SK-N-DZ (cell line): ENCODE measurements at regions not wholly inside any gene's neighbourhood (a gene's known extent, or its start where the extent isn't known, plus 50 kb on each side); places are given as distances from the start of the nearest gene placed in this dataset.

Experiments used
- DNase-seq: peaks from one replicate; pipeline ENCODE4 v3.0.0-alpha.2; 2015; ENCODE audit warnings: low spot score

- no peak for DNase-seq
Observed at GRCh38 chr11:39145346-39145745, 2314.1 kb downstream of the LRRC4C start.

- no peak for DNase-seq
Observed at GRCh38 chr11:39144351-39145130, 2314.9 kb downstream of the LRRC4C start.

- DNase-seq, result no peak
Observed at GRCh38 chr11:39139581-39139980, 2319.9 kb downstream of the LRRC4C start.

- no peak for DNase-seq
Observed at GRCh38 chr11:39120890-39121289, 2338.6 kb downstream of the LRRC4C start.

DNA sequence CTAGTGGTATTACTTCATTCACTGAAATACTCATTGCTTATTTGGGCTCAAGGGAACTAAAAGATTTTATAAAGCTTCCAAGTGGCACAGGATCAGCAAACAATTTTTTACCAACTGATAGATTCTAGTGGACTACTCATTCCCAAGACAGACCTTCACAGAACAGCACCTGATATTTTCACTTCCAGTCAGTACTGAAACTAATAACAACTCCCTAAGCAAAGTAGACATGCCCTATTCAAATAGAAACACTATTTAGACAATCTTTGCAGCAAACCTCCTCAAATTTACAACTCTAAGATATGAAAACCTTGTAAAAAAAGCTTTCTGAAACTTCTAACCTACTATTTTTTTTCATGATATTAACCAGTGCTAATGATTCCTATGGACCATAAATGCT, 2345.8 kb downstream of the LRRC4C start:
- DNase-seq, result no peak

GRCh38 chr11:39102236-39102635, 2357.2 kb downstream of the LRRC4C start:
- DNase-seq, result no peak

DNA sequence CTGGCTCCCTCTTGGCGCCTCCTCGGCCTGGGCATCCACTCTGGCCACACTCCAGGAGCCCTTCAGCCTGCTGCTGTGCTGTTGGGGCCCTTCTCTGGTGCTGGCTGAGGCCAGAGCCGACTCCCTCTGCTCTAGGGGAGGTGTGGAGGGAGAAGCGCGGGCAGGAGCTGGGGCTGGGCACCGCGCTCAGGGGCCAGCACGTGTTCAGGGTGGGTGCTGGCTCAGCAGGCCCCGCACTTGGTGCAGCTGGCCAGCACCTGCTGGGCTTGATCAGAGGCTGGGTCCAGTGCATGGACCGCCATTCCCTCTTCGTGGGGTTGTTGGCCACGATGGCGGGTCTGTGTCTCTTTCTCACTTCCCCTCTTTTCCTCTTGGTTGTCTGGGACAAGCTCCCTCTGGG, 2381.0 kb downstream of the LRRC4C start:
- no peak for DNase-seq

- no peak for DNase-seq
Observed at GRCh38 chr11:39037611-39038010, 2421.8 kb downstream of the LRRC4C start.

- DNase-seq, result no peak
Observed at GRCh38 chr11:39036021-39036420, 2423.4 kb downstream of the LRRC4C start.

- no peak for DNase-seq
Observed at GRCh38 chr11:39021539-39021938, 2423.5 kb upstream of the RAG2 start.

GRCh38 chr11:39011797-39012196, 2413.8 kb upstream of the RAG2 start:
- no peak for DNase-seq

DNA sequence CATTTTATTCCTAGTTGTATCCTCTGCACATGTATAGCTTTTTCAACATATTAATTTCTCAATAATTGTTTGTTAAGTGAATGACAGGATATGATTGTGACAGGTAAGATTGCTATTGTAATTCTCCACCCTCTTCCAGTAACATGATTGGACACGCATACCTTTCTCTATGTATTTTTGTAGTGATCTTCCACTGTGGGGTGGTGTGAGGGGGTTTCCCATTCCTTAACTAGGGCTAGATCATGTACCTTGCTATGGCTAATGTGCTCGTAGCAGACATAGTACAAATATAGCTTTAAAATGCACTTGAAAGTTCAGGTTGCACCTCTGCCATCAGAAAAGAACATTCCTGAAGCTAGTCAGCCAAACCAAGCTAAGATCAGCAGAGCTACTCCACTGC, 2392.8 kb upstream of the RAG2 start:
- DNase-seq, result no peak

DNA sequence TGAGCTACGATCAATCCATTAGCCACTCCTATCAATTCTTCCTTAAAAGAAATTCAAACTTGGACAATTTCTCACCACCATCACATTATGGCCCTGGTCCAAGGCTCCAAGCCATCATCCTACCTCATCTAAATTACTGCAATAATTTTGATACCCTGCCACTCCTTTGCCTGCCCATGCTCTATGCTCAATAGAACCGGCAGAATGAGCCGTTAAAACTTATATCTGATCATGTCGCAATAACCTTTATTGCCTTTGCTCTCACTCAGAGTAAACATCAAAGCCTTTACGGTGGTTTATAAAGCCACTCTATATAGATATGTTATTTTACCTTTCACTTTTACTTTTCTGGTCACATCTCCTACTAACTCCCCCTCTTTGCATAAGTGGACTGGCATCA, 2392.1 kb upstream of the RAG2 start:
- DNase-seq, result no peak

DNA sequence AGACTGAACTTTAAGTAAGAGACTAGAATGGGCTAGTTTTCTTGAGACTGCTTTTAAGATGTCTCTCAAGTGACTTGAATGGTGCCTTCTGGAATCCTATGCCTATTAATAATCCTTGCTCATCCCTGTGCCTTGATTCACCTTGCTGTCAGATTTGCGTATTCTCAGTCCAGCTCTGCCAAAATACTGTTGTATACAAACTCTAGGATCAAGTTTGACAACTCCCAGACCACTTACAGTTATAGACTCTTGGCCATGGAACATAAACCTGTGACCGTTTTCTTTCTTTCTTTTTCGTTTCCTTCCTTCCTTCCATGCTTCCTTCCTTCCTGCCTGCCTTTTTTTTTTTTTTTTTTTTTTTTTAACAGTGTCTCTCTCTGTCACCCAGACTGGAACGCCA, 2390.9 kb upstream of the RAG2 start:
- DNase-seq, result no peak

DNA sequence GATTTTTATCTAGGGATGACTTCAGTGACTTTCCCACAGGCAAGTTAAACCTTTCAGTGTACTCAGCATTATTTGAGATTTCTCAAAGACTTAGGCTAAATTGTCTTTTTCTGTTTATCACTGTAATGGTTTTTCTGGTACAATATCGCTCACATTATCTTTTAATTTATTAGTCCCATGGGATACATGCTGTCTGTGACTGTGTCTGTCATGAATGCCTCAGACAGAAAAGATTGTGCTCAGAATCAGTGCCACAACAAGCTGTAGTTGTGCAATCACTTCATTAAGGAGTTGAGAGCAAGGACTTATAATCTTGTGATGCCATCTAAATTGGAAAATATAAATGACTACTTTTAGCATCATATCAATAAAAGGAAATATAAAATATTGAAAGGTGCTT, 2374.2 kb upstream of the RAG2 start:
- no peak for DNase-seq

GRCh38 chr11:38971141-38971540, 2373.1 kb upstream of the RAG2 start:
- DNase-seq, result no peak

DNA sequence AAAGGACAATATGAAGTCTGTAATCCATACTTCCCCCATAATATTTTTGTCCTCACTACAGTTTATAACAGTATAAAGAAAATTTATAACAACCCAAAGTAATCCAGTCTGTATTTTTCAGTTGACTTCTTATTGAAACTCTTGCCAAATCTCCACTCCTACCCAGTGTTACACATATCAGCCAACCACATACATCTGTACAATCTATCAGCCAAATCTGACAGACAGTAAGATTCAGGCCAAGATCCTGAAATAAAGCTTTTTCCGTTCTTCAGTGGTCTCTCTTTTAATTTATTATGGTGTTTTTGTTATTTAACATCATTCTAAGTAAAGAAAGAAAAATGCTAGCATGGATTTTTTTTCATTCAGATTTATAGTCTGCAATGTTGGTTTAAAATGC, 2370.9 kb upstream of the RAG2 start:
- DNase-seq, result no peak

DNA sequence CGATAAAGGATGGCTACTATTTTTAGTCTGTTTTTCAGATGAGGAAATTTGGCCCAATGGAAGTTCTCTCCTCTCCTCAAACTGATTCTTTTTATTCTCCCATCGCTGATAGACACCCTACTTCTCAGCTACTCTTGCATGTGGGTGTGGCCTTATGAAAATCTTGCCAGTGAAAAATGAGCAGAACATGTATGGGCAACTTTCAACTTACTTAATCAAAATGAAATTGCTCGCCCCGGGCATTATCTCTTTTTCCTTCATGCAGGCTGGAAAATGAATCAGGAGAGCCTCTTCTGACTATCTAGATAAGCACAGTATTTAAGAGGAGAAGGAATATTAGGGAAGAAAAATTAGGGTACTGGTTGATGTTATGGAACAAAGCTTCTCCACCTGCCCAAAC, 2354.7 kb upstream of the RAG2 start:
- no peak for DNase-seq

GRCh38 chr11:38950867-38951266, 2352.8 kb upstream of the RAG2 start:
- DNase-seq, result no peak

DNA sequence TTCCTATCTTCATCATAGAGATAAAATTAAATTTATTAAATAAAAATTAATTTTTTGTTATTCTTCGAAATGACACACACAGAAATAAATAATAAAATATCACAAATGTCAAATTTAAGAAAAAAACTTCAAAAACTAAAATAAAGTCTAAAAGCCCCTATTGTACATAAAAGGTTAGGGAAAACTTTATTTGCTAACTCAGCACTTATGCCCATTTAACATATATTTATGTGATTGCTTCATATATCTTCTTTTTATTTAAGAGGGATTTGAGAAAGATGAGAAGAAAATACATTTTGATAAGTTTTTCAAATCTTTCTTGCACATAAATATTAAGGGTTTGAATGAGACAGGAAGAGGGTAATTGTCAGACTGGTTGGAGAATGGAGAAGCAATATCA, 2350.4 kb upstream of the RAG2 start:
- no peak for DNase-seq

DNA sequence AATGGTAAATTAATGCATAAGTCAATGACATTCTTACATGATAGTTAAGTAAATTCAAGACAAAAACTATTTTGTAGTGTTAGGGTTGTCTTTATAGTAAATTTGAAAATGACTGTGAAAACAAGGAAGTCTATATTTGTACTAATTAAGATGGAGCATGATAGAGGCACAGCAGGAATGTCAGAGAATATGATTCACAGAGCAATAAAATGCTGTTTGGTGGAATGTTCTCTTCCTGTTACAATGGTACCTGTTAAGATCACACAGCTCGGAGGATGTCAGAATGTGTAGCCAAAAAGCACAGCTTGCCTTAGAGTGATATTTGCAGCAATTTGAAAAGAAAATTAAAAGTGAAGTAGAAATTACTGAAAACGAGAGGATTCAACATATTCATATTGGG, 2339.7 kb upstream of the RAG2 start:
- DNase-seq, result no peak

DNA sequence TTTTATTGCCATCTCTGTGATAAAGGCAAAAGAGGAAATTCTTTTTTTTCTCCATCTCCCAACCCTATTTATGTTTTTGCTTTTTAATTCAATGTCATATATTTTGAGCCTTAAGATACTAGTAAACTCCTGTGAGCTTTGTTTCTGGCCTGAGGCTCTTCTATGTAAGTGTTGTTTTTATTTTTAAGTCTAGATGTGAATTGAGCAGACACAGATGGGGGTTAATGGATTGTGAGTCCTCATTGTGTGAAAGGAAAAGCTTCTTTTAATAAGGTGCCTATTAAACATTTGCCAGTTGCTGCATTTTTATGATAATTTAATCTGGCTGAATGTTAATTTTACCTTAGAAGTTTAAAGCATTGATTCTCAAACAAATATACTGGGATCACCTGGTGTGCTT, 2337.9 kb upstream of the RAG2 start:
- no peak for DNase-seq

DNA sequence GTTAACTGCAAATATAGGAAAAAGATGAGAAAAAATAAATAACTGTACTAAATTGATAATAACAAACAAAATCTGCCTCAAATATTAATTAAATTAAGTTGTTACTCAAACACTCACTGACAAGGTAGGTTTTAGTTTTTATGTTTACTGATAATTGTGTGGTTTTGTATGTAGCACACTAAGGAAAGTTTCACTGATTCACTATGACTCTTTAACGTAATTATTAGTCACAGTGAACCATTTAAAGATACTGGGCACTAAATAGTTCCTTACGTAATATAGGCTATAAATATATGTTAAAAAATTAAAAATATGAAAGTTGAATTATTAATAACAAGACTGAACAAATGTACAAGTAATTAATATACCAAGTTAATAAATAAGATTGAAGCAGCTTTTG, 2330.0 kb upstream of the RAG2 start:
- no peak for DNase-seq

DNA sequence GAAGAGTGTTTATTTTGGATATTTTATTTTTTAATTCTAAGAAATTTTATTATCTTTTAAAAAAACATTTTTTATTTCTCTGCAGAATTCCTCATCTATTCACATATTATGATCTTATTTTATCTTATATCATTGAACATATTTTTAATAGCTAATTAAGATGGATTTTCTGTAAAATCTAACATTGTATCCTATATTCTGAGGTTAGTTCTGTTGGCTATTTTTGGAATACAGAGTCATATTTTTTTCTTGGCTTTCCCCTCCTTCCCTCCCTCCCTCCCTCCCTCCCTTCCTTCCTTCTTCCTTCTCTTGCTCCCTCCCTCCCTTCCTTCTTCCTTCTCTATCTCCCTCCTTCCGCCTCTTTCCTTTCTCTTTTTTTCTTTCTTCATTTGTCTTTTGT, 2326.6 kb upstream of the RAG2 start:
- DNase-seq, result no peak
